ENCODE measurements at regions not wholly inside any gene's neighbourhood (a gene's known extent, or its start where the extent isn't known, plus 50 kb on each side); places are given as distances from the start of the nearest gene placed in this dataset.
"Not testable (repeated sequence)": the region's sequence is repeated elsewhere in the genome, so short reads cannot be mapped to it uniquely, and the experiment has no call there.

DNA sequence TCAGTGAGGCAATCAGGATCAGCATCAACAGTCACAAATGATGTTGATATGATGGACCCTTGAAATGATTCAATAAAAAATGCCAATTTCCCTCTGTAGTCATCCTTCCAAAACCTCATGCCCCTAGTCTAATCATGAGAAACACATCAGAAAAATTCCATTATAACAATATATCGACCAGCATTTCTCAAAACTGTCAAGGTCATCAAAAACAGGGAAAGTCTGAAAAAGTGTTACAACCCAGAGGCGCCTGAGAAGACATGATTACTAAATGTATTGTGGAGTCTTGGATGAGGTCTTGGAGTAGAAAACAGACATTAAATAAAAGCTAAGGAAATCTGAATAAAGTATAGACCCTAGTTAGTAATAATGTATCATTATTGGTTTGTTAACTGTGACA, 133.8 kb downstream of the SLC35B3 start:
- H4K20me1 ChIP-seq (ENCODE audit: insufficient read depth, low read length), result no peaks in the 10 kb centered on the region
- no peak for TF ChIP-seq EZH2phosphoT487 (IDR thresholded peaks at IDR 0.05; ENCODE audit: low read length)
- no peak overlapping the region for H3K4me2 ChIP-seq (ENCODE audit: low read depth, low read length)
- H3K9me2 ChIP-seq (replicated peaks; ENCODE audit: insufficient read depth, low read length), result no peaks in the 10 kb centered on the region
- H3K4me3 ChIP-seq (ENCODE audit: low read length), result no peak overlapping the region
- H3K9ac ChIP-seq (ENCODE audit: low read length), result no peak overlapping the region
- H3K9me3 ChIP-seq (replicated peaks; ENCODE audit: insufficient read depth, low read length), result no peaks in the 10 kb centered on the region
- no peaks in the 10 kb centered on the region for H3F3A ChIP-seq (ENCODE audit: insufficient read depth, low read length)
- H3K27ac ChIP-seq (ENCODE audit: low read length), result no peak overlapping the region
- H3K27me3 ChIP-seq (replicated peaks; ENCODE audit: insufficient read depth, low read length), result no peaks in the 10 kb centered on the region
- no peaks in the 10 kb centered on the region for H3K4me1 ChIP-seq (ENCODE audit: low read length)
- H3K79me2 ChIP-seq (ENCODE audit: low read length), result no peaks in the 10 kb centered on the region
- H2AFZ ChIP-seq (ENCODE audit: low read length), result no peak overlapping the region
- no peaks in the 10 kb centered on the region for H3K36me3 ChIP-seq (replicated peaks; ENCODE audit: insufficient read depth, low read length)
- no peak for DNase-seq

DNA sequence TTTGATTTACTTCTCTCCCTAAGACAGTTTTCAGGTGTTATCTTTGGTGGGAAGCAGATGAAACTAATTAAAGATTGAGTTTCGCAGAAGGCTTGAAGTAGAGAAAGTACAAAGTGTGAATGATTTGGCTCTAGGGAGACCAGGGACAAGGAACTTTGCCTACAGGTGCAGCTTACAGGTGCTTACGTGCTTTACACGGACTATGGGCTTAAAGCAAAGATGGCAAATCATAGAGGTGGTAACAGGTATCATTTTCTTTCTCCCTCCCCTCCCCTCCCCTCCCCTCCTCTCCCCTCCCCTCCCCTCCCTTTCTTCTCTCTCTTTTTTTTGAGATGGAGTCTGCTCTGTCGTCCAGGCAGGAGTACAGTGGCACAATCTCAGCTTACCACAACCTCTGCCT, 136.3 kb downstream of the SLC35B3 start:
- no peaks in the 10 kb centered on the region for H3K36me3 ChIP-seq (replicated peaks; ENCODE audit: insufficient read depth, low read length)
- no peak overlapping the region for H2AFZ ChIP-seq (ENCODE audit: low read length)
- H3K4me3 ChIP-seq (ENCODE audit: low read length), result no peak overlapping the region
- no peak overlapping the region for H3K27ac ChIP-seq (ENCODE audit: low read length)
- no peaks in the 10 kb centered on the region for H3K27me3 ChIP-seq (replicated peaks; ENCODE audit: insufficient read depth, low read length)
- DNase-seq, result no peak
- no peaks in the 10 kb centered on the region for H3K4me1 ChIP-seq (ENCODE audit: low read length)
- no peak overlapping the region for H3K9ac ChIP-seq (ENCODE audit: low read length)
- H3F3A ChIP-seq (ENCODE audit: insufficient read depth, low read length), result no peaks in the 10 kb centered on the region
- no peaks in the 10 kb centered on the region for H4K20me1 ChIP-seq (ENCODE audit: insufficient read depth, low read length)
- TF ChIP-seq, protein P1, sequence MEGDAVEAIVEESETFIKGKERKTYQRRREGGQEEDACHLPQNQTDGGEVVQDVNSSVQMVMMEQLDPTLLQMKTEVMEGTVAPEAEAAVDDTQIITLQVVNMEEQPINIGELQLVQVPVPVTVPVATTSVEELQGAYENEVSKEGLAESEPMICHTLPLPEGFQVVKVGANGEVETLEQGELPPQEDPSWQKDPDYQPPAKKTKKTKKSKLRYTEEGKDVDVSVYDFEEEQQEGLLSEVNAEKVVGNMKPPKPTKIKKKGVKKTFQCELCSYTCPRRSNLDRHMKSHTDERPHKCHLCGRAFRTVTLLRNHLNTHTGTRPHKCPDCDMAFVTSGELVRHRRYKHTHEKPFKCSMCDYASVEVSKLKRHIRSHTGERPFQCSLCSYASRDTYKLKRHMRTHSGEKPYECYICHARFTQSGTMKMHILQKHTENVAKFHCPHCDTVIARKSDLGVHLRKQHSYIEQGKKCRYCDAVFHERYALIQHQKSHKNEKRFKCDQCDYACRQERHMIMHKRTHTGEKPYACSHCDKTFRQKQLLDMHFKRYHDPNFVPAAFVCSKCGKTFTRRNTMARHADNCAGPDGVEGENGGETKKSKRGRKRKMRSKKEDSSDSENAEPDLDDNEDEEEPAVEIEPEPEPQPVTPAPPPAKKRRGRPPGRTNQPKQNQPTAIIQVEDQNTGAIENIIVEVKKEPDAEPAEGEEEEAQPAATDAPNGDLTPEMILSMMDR (IDR thresholded peaks at IDR 0.05; ENCODE audit: low read length), result no peak
- TF ChIP-seq EZH2 (optimal IDR thresholded peaks at IDR 0.05; ENCODE audit: low read depth, low read length), result no peak
- no peak for TF ChIP-seq EZH2phosphoT487 (IDR thresholded peaks at IDR 0.05; ENCODE audit: low read length)
- no peaks in the 10 kb centered on the region for H3K9me3 ChIP-seq (replicated peaks; ENCODE audit: insufficient read depth, low read length)
- H3K9me2 ChIP-seq (replicated peaks; ENCODE audit: insufficient read depth, low read length), result no peaks in the 10 kb centered on the region
- H3K4me2 ChIP-seq (ENCODE audit: low read depth, low read length), result no peak overlapping the region
- H3K79me2 ChIP-seq (ENCODE audit: low read length), result no peaks in the 10 kb centered on the region

DNA sequence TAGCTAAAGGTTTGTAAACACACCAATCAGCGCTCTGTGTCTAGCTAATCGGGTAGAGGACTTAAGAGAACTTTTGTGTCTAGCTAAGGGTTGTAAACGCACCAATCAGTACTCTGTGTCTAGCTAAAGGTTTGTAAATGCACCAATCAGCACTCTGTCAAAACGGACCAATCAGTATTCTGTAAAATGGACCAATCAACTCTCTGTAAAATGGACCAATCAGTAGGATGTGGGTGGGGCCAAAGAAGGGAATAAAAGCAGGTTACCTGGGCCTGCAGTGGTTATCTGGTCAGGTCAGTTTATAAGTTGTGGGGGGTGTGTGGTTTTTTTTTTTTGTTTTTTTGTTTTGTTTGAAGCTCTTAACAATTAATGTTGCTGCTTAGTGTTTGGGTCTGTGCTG, 152.4 kb downstream of the SLC35B3 start:
- not testable (repeated sequence) for H3K4me3 ChIP-seq (ENCODE audit: low read length); H3F3A ChIP-seq (ENCODE audit: insufficient read depth, low read length); H3K9me2 ChIP-seq (replicated peaks; ENCODE audit: insufficient read depth, low read length); H3K4me2 ChIP-seq (ENCODE audit: low read depth, low read length); H2AFZ ChIP-seq (ENCODE audit: low read length); H3K27me3 ChIP-seq (replicated peaks; ENCODE audit: insufficient read depth, low read length); DNase-seq; H3K79me2 ChIP-seq (ENCODE audit: low read length); H3K36me3 ChIP-seq (replicated peaks; ENCODE audit: insufficient read depth, low read length); H3K9ac ChIP-seq (ENCODE audit: low read length); H3K27ac ChIP-seq (ENCODE audit: low read length); H4K20me1 ChIP-seq (ENCODE audit: insufficient read depth, low read length); H3K9me3 ChIP-seq (replicated peaks; ENCODE audit: insufficient read depth, low read length); H3K4me1 ChIP-seq (ENCODE audit: low read length)

DNA sequence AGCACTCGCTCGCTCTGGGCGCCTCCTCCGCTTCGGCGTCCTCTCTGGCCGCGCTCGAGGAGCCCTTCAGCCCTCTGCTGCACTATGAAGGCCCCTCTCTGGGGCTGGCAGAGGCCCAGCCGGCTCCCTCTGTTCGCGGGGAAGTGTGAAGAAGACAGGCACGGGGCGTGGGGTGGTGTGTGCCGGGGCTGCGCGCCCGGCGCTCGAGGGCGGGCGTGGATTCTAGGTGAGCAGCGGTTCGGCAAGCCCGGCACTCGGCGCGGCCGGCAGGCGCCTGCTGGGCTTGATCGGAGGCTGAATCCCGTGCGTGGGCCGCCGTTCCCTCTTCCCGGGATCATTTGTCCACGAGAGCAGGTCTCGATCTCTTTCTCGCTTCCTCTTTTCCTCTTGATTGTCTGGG, 153.0 kb downstream of the SLC35B3 start:
- H3K27ac ChIP-seq (ENCODE audit: low read length), result no peak overlapping the region
- H3K4me2 ChIP-seq (ENCODE audit: low read depth, low read length), result no peak overlapping the region
- no peak overlapping the region for H3K4me3 ChIP-seq (ENCODE audit: low read length)
- no peaks in the 10 kb centered on the region for H3K9me2 ChIP-seq (replicated peaks; ENCODE audit: insufficient read depth, low read length)
- no peaks in the 10 kb centered on the region for H3K9me3 ChIP-seq (replicated peaks; ENCODE audit: insufficient read depth, low read length)
- no peak for DNase-seq
- no peaks in the 10 kb centered on the region for H3F3A ChIP-seq (ENCODE audit: insufficient read depth, low read length)
- H3K4me1 ChIP-seq (ENCODE audit: low read length), result no peaks in the 10 kb centered on the region
- no peaks in the 10 kb centered on the region for H3K36me3 ChIP-seq (replicated peaks; ENCODE audit: insufficient read depth, low read length)
- no peaks in the 10 kb centered on the region for H3K79me2 ChIP-seq (ENCODE audit: low read length)
- no peaks in the 10 kb centered on the region for H4K20me1 ChIP-seq (ENCODE audit: insufficient read depth, low read length)
- H3K9ac ChIP-seq (ENCODE audit: low read length), result no peak overlapping the region
- no peak overlapping the region for H2AFZ ChIP-seq (ENCODE audit: low read length)
- TF ChIP-seq, protein P1 (IDR thresholded peaks at IDR 0.05; ENCODE audit: low read length), result no peak
- TF ChIP-seq EZH2 (optimal IDR thresholded peaks at IDR 0.05; ENCODE audit: low read depth, low read length), result no peak
- no peak for TF ChIP-seq EZH2phosphoT487 (IDR thresholded peaks at IDR 0.05; ENCODE audit: low read length)
- no peaks in the 10 kb centered on the region for H3K27me3 ChIP-seq (replicated peaks; ENCODE audit: insufficient read depth, low read length)
